Activated naive CD8-positive, alpha-beta T cell treated with anti-CD3 and anti-CD28 coated beads, Interleukin-2, amount 50 U/mL, for 24 hours (primary cell): ENCODE measurements at regions not wholly inside any gene's neighbourhood (a gene's known extent, or its start where the extent isn't known, plus 50 kb on each side); places are given as distances from the start of the nearest gene placed in this dataset.

Experiments used
- ATAC-seq: fragments of 150-1000 bp; cut with Tn5 transposase; one replicate; pipeline ENCODE4 v1.10.0; 2021
- DNase-seq: peaks from one replicate; pipeline ENCODE4 v3.0.0; 2021
- H3K27ac Mint-ChIP-seq: one replicate; pipeline ENCODE4 v1.8.0; 2021; ENCODE audit warnings: mild to moderate bottlenecking, mixed read lengths
- H3K27me3 Mint-ChIP-seq: one replicate; pipeline ENCODE4 v1.8.0; 2021; ENCODE audit warnings: mixed read lengths
- H3K36me3 Mint-ChIP-seq: one replicate; pipeline ENCODE4 v1.8.0; 2021; ENCODE audit warnings: low read depth, mixed read lengths
- H3K4me1 Mint-ChIP-seq: one replicate; pipeline ENCODE4 v1.8.0; 2021; ENCODE audit warnings: mixed read lengths
- H3K4me3 Mint-ChIP-seq: one replicate; pipeline ENCODE4 v1.8.0; 2021; ENCODE audit warnings: mild to moderate bottlenecking, moderate library complexity, mixed read lengths
- H3K9me3 Mint-ChIP-seq: one replicate; pipeline ENCODE4 v1.8.0; 2021; ENCODE audit warnings: mixed read lengths

DNA sequence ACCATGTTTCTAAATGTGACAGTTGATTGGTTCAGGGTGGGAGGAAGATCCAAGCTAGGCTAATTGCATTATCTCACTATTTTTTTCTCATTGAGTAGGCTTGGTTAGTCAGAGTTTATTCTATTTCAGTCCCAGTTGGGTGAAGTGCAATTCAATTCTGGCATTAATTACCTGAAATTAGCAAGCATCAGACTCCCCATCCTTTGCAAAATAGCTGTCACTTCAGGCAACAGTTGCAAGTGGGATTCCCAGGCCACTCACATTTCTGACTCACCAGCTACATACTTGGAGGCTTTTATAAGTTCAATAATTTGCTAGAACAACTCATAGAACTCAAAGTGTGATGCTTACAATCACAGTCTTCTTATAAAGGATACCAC, 155.8 kb upstream of the HAND2 start:
- Mint-ChIP-seq H3K4me1 (no peaks in the 10 kb centered on the region), H3K27me3 (no peaks in the 10 kb centered on the region), H3K27ac (no peak overlapping the region), H3K4me3 (no peak overlapping the region), H3K36me3 (no peaks in the 10 kb centered on the region), H3K9me3 (no peaks in the 10 kb centered on the region)
- ATAC-seq: no peak
- DNase-seq: no peak

DNA sequence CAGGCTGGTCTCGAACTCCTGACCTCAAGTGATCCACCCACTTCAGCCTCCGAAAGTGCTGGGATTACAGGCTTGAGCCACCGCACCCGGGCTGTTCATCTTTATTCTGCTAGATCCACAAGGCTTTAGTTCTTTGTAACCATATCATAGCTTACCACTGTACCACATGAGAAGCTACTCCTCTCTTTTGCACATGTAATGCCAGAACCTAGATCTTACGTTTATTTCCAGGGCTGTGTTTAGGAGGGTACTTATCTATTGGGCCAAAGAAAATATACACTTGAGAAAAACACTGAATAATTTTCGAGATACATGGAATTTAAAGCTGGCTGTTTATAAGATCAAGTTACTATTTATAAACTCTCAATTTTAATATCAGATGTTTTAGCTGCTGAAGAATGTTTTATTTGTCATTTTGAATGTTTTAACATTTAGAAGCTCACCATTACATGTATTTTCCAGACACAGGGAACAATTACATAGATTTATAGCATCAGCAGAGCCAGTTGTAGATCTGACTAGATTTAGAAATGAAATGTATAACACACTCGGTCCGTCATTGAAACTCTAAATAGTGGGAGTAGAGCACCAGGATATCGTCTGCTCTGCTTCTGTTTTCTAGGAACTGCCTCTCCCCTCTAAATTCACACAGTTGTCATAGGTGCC, 155.3 kb upstream of the HAND2 start:
- Mint-ChIP-seq H3K4me1 (no peaks in the 10 kb centered on the region), H3K36me3 (no peaks in the 10 kb centered on the region), H3K27me3 (no peaks in the 10 kb centered on the region), H3K4me3 (no peak overlapping the region), H3K9me3 (no peaks in the 10 kb centered on the region), H3K27ac (no peak overlapping the region)
- DNase-seq (no peak), ATAC-seq (no peak)

DNA sequence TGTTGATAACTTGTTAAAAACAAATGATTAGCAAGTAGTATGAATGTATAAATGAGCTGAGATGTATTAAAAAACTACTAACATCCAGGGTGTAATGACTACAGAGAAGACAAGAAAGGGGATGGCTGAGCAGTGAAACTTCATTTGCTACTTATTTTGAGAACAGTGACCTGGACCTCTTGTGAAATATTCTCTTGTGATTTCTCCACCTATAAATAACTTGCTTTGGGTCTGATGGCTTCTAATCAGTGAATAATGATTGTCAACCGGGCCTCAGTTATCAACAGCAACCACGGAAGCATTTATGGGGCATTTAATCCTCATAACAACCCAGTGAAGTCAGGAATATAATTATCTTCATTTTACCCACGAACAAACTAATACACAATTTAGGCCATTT, 154.2 kb upstream of the HAND2 start:
- DNase-seq (no peak), ATAC-seq (no peak)
- no peaks in the 10 kb centered on the region for H3K4me1 Mint-ChIP-seq
- H3K36me3 Mint-ChIP-seq: no peaks in the 10 kb centered on the region
- no peaks in the 10 kb centered on the region for H3K9me3 Mint-ChIP-seq
- no peaks in the 10 kb centered on the region for H3K27me3 Mint-ChIP-seq
- H3K27ac Mint-ChIP-seq: no peak overlapping the region
- no peak overlapping the region for H3K4me3 Mint-ChIP-seq

DNA sequence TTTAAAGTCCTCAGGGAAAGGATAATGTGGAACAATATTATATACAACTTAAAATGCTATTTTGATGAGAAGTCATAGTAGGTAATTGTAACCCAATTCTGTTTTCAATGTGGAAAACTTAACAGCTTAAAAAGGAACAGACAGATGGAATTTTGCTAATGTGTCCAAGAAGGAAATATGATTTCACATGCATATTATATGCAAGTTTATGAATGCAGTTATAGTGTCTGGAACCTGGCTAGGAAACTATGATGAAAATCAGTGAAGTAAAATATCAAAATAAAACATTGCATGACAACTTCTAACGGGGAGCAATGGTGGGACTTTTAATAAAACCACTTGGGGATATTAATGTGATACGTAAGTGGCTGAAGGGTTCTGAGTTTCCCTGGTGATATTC, 152.6 kb upstream of the HAND2 start:
- Mint-ChIP-seq H3K9me3 (no peaks in the 10 kb centered on the region), H3K27ac (no peak overlapping the region), H3K27me3 (no peaks in the 10 kb centered on the region), H3K4me1 (no peaks in the 10 kb centered on the region), H3K36me3 (no peaks in the 10 kb centered on the region), H3K4me3 (no peak overlapping the region)
- DNase-seq (no peak), ATAC-seq (no peak)

DNA sequence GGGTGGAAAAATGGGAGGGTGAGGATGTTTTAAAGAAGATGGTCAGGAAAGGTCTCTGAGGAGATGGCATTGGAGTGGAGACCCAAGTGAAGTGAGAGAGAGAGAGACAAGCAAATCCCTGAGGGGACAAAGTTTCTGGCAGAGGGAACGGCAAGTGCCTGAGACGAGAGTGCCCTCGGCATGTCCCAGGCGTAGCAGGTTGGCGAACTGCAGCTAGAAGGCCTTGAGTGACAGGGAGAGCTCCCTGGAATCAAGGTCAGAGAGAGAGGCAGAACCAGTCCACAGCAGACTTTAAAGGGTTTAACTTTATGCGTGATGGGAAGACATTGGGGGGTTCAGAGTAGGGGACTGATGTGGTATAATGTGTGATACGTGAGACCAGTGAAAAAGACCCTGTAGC, 150.2 kb upstream of the HAND2 start:
- no peaks in the 10 kb centered on the region for H3K4me1 Mint-ChIP-seq
- no peak overlapping the region for H3K27ac Mint-ChIP-seq
- no peaks in the 10 kb centered on the region for H3K27me3 Mint-ChIP-seq
- H3K36me3 Mint-ChIP-seq: no peaks in the 10 kb centered on the region
- DNase-seq (no peak), ATAC-seq (no peak)
- H3K9me3 Mint-ChIP-seq: no peaks in the 10 kb centered on the region
- H3K4me3 Mint-ChIP-seq: no peak overlapping the region

DNA sequence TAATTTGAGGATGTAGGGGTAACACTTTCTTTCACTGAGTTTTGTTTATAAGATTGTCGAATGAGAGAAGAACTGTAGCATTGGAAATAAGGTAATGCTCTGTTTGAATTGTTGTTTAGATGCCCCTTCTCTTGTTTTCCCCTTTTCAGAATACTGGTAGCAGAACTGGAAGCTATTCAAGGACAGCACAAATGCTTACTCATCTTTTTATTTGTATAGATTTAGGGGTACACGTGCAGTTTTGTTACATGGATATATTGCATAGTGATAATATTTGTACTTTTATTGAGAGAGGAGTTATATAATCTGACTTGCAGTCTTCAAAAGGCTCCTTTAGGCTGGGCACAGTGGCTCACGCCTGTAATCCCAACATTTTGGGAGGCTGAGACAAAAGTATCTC, 145.4 kb upstream of the HAND2 start:
- no peak for ATAC-seq
- Mint-ChIP-seq H3K4me1 (no peaks in the 10 kb centered on the region), H3K27ac (no peak overlapping the region), H3K9me3 (no peaks in the 10 kb centered on the region), H3K4me3 (no peak overlapping the region), H3K27me3 (peaks cover 3% of the 10 kb centered on the region), H3K36me3 (no peaks in the 10 kb centered on the region)
- DNase-seq: no peak

DNA sequence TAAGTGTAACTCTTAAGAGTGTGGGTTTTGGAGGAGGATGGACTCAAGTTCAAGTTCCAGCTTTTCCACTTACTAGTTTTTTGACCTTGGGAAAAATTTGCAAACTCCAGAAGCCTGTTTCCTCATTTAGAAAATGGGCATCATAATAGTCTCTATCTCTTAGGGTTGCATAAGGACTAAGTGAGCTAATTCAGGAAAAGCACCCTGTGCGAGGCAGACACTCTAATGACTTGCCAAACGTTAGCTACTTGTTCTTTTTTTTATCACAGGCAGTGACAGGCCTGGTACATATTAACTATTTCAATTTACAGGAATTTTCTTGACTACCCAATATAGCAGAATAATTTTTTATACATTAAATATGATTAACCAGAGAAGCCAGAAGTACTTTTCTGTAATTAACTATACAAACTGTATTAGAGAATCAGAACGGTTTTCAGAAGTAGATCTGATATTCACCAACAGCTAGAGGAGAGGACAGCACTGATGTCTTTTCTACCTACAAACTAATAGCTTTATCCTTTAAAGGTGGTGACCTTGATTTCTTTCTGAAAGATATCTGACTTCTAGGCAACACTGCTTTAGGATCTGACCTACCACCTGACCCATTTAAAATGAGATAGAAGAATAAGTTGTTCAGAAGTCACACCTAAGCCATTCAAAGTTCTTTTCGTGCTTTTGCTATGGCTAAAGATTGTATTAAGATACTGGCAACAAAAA, 139.6 kb upstream of the HAND2 start:
- no peak overlapping the region for H3K27ac Mint-ChIP-seq
- H3K4me1 Mint-ChIP-seq: no peaks in the 10 kb centered on the region
- DNase-seq (no peak), ATAC-seq (no peak)
- H3K9me3 Mint-ChIP-seq: no peaks in the 10 kb centered on the region
- H3K4me3 Mint-ChIP-seq: no peak overlapping the region
- H3K27me3 Mint-ChIP-seq: peaks cover 3% of the 10 kb centered on the region
- no peaks in the 10 kb centered on the region for H3K36me3 Mint-ChIP-seq

DNA sequence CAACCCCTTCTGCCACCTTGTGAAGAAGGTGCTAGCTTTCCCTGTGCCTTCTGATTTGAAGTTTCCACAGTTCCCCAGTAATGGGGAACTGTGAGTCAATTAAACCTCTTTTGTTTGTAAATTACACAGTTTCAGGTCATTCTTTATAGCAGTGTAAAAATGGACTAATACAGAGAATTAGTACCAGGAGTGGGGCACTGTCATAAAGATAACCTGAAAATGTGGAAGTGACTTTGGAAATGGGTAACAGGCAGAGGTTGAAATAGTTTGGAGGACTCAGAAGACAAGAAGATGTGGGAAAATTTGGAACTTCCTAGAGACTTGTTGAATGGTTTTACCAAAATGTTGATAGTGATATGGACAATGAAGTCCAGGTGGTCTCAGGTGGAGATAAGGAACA, 131.0 kb upstream of the HAND2 start:
- Mint-ChIP-seq H3K4me3 (no peak overlapping the region), H3K4me1 (no peaks in the 10 kb centered on the region), H3K27me3 (no peaks in the 10 kb centered on the region), H3K36me3 (no peaks in the 10 kb centered on the region), H3K27ac (no peak overlapping the region), H3K9me3 (no peaks in the 10 kb centered on the region)
- ATAC-seq: no peak
- no peak for DNase-seq

DNA sequence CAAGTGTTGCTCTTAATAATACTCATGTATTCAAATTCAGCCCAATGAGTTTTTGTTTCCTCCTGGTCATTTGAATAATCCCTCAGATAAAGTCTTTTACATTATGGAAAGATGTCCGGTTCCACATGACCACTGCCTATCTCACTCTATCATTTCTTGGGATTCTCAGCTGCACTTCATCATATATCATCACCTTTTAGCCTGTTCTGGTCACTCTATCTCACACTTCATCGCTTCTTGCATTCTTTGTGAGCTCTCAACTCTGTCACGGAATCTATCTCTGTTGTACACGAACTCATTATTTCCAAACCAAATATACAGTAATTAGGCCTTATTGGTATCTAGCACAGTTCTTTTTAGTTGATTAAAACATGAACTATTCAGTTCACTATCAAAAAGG, 126.9 kb upstream of the HAND2 start:
- no peaks in the 10 kb centered on the region for H3K4me1 Mint-ChIP-seq
- no peaks in the 10 kb centered on the region for H3K36me3 Mint-ChIP-seq
- DNase-seq (no peak), ATAC-seq (no peak)
- no peak overlapping the region for H3K4me3 Mint-ChIP-seq
- no peak overlapping the region for H3K27ac Mint-ChIP-seq
- H3K27me3 Mint-ChIP-seq: no peaks in the 10 kb centered on the region
- no peaks in the 10 kb centered on the region for H3K9me3 Mint-ChIP-seq

DNA sequence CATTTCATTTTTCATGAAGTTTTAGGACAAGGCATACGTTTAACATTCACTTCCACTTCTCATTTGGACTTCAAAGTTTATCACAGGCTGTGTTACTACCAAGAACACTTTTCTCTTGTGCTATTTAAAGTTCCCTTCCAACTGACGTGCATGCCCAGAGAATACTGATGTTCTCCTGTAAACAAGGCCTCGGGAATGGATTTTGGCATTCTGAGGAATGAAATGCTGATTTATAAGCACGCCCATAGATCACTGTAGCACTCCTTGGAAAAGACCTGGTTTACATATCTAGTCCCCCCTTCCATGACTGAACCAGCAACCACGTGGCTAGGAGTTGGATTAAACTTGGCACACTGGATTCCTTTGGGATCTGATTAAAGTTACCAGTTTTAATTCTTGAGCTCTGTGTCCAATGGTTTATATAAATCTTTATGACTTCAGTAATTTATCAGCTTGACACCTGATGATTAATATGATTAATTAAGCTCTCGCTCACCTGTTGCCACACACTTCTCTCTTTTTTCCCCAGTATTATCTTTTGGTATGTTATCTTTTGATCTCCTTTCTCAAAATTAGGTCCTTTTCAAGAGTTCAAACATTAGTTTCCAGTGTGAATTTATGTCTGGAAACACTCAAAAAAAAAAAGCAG, 122.4 kb upstream of the HAND2 start:
- no peak for ATAC-seq
- Mint-ChIP-seq H3K27me3 (no peaks in the 10 kb centered on the region), H3K27ac (no peak overlapping the region)

DNA sequence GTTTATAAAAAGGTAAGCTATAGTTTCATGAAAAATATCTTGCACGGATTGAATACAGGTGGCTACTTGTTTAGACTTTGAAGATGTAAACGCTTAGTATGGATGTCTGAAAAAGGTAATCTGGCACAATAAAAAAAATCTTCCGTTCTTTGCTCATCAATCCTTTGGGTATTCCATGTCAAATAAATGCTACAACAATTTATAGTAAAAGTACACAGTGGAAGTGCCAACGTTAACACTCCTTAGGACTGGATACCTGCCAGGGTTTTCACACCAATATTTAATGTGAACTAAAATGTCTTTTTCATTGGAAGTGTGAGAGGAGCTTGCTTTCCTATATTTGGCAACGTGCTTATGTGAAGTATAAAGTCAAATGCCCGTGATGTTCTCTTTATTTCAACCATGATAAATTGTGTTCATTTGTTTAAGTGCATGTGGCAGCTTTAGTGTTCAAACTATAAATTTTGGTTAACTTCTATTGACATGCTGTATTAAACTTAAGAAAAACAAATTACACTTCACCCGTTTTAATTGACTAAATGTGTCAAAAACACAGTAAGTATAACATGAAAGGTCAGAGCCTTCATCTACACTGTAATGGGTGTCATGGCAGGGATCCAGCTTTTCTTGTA, 121.7 kb upstream of the HAND2 start:
- no peak for DNase-seq
- Mint-ChIP-seq H3K27ac (no peak overlapping the region), H3K27me3 (no peaks in the 10 kb centered on the region), H3K36me3 (no peaks in the 10 kb centered on the region), H3K4me3 (no peak overlapping the region), H3K9me3 (no peaks in the 10 kb centered on the region), H3K4me1 (no peaks in the 10 kb centered on the region)
- ATAC-seq: no peak

More for the DNA sequence above, 122.4 kb upstream of the HAND2 start:
- no peaks in the 10 kb centered on the region for H3K36me3 Mint-ChIP-seq
- no peaks in the 10 kb centered on the region for H3K4me1 Mint-ChIP-seq
- H3K4me3 Mint-ChIP-seq: no peak overlapping the region
- DNase-seq: no peak
- no peaks in the 10 kb centered on the region for H3K9me3 Mint-ChIP-seq

DNA sequence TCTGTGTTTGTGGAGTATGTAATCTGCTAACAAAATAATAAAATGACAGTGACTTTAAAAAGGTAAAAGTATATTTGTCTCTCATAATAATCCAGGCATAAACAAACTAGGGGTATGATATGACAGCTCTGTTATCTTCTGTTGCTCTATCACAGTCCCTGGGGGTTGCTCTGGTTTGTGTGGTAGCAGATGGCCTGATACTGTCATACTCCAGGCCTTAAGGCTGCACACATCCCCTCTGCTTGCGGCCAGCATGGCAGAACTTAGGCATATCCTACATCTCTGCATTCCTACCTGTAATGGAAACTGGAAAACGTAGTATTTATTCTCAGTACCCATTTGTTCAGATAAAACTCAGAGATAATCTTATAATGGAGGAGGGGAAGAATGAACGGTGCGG, 117.9 kb upstream of the HAND2 start:
- Mint-ChIP-seq H3K36me3 (no peaks in the 10 kb centered on the region), H3K9me3 (no peaks in the 10 kb centered on the region), H3K4me3 (no peak overlapping the region), H3K27me3 (peaks cover 2% of the 10 kb centered on the region), H3K27ac (no peak overlapping the region), H3K4me1 (no peaks in the 10 kb centered on the region)
- no peak for DNase-seq
- ATAC-seq: no peak

DNA sequence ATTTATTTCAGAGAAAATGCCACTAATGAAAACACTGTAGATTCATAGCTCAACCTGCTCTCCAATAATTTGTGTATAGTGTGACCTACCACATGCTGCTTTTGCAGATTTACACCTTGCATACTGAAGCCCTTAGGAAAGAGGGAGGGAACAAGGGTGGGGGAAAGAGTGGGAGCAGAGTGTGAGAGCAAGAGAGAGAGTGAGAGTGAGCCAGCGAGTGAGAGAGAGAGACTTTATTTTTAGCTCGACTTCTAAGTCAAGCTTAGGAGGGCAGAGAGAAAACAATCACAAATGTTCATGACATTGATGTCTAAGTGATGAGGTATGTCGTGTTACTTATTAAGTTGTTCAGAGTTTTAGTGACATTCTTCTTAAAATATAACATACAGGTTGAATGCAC, 112.5 kb upstream of the HAND2 start:
- ATAC-seq: no peak
- H3K4me1 Mint-ChIP-seq: no peaks in the 10 kb centered on the region
- no peaks in the 10 kb centered on the region for H3K9me3 Mint-ChIP-seq
- H3K36me3 Mint-ChIP-seq: no peaks in the 10 kb centered on the region
- no peak overlapping the region for H3K27ac Mint-ChIP-seq
- no peak overlapping the region for H3K4me3 Mint-ChIP-seq
- no peak for DNase-seq
- peaks cover 2% of the 10 kb centered on the region for H3K27me3 Mint-ChIP-seq

DNA sequence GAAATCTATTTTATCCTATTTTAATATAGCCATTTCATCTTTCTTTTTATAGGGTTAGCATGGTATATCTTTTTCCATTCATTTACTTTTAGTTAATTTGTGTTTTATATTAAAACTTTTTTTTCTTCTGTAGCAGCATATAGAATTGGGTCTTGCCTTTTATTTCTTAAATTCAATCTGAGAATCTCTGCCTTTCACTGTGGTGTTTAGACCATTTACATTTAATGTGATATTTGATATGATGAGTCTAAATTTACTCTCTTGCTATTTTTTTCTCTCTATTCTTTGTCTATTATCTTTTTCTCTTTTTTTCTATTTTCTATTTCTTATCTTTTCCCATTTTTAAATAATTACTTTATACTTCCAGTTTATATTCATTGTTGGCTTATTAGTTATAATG, 105.4 kb upstream of the HAND2 start:
- H3K4me3 Mint-ChIP-seq: no peak overlapping the region
- H3K27me3 Mint-ChIP-seq: no peaks in the 10 kb centered on the region
- DNase-seq (no peak), ATAC-seq (no peak)
- peaks cover 30% of the 10 kb centered on the region for H3K9me3 Mint-ChIP-seq
- H3K36me3 Mint-ChIP-seq: no peaks in the 10 kb centered on the region
- no peak overlapping the region for H3K27ac Mint-ChIP-seq
- H3K4me1 Mint-ChIP-seq: no peaks in the 10 kb centered on the region

DNA sequence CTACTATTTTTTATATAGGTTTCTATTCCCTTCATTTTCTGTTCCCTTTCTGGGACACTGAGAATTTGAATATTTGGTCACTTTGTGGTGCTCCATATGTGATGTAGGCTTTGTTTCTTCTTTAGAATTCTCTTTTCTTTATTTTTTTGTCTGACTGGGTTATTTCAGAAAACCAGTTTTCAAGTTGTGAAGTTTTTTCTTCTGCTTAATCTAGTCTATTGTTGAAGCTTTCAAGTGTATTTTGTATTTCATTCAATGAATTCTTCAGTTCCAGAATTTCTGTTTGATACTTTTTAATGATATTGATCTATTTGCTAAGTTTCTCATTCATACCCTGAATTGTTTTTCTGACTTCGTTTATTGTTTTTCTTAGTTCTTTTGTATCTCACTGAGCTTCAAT, 96.2 kb upstream of the HAND2 start:
- DNase-seq: no peak
- H3K27ac Mint-ChIP-seq: no peak overlapping the region
- peaks cover 43% of the 10 kb centered on the region for H3K9me3 Mint-ChIP-seq
- no peaks in the 10 kb centered on the region for H3K4me1 Mint-ChIP-seq
- ATAC-seq: no peak
- no peaks in the 10 kb centered on the region for H3K36me3 Mint-ChIP-seq
- no peaks in the 10 kb centered on the region for H3K27me3 Mint-ChIP-seq
- H3K4me3 Mint-ChIP-seq: no peak overlapping the region
